ENCODE measurements at regions not wholly inside any gene's neighbourhood (a gene's known extent, or its start where the extent isn't known, plus 50 kb on each side); places are given as distances from the start of the nearest gene placed in this dataset.

- TF ChIP-seq EZH2phosphoT487 (IDR thresholded peaks at IDR 0.05; ENCODE audit: low read depth) (no peak), CTCF (IDR thresholded peaks at IDR 0.05; ENCODE audit: low read depth, low read length) (no peak)
Measured at GRCh38 chr1:91609551-91609950, 108.9 kb downstream of the CDC7 start.
